ENCODE measurements at regions not wholly inside any gene's neighbourhood (a gene's known extent, or its start where the extent isn't known, plus 50 kb on each side); places are given as distances from the start of the nearest gene placed in this dataset.

- TF ChIP-seq CTCF (IDR thresholded peaks at IDR 0.05), result no peak
- TF ChIP-seq POLR2A (IDR thresholded peaks at IDR 0.05), result no peak
Observed at GRCh38 chr1:187264995-187265602, 436.4 kb downstream of the PLA2G4A start.

Data from right lobe of liver (tissue), 4 donors.